ENCODE measurements at regions not wholly inside any gene's neighbourhood (a gene's known extent, or its start where the extent isn't known, plus 50 kb on each side); places are given as distances from the start of the nearest gene placed in this dataset.
A peak's percentile ranks its signal among the peaks of the same experiment; 100 is the strongest.

GRCh38 chr16:7037495-7037894 is 295.1 kb upstream of the RBFOX1 start:
- H3K4me3 ChIP-seq (ENCODE audit: low read depth, low read length), result no peak overlapping the region
- TF ChIP-seq, protein P1, sequence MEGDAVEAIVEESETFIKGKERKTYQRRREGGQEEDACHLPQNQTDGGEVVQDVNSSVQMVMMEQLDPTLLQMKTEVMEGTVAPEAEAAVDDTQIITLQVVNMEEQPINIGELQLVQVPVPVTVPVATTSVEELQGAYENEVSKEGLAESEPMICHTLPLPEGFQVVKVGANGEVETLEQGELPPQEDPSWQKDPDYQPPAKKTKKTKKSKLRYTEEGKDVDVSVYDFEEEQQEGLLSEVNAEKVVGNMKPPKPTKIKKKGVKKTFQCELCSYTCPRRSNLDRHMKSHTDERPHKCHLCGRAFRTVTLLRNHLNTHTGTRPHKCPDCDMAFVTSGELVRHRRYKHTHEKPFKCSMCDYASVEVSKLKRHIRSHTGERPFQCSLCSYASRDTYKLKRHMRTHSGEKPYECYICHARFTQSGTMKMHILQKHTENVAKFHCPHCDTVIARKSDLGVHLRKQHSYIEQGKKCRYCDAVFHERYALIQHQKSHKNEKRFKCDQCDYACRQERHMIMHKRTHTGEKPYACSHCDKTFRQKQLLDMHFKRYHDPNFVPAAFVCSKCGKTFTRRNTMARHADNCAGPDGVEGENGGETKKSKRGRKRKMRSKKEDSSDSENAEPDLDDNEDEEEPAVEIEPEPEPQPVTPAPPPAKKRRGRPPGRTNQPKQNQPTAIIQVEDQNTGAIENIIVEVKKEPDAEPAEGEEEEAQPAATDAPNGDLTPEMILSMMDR (IDR thresholded peaks at IDR 0.05; ENCODE audit: low read depth, low read length), result no peak
- TF ChIP-seq, protein P2, sequence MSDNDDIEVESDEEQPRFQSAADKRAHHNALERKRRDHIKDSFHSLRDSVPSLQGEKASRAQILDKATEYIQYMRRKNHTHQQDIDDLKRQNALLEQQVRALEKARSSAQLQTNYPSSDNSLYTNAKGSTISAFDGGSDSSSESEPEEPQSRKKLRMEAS (IDR thresholded peaks at IDR 0.05; ENCODE audit: low read depth, low read length), result no peak
- TF ChIP-seq POLR2A (IDR thresholded peaks at IDR 0.05; ENCODE audit: extremely low read depth, insufficient read length), result no peak
- no peak for TF ChIP-seq MYC (IDR thresholded peaks at IDR 0.05; ENCODE audit: low read depth, low read length)
- no peak for DNase-seq (ENCODE audit: low read depth)

- no peak overlapping the region for H3K4me3 ChIP-seq (ENCODE audit: low read depth, low read length)
- TF ChIP-seq, protein P1 (IDR thresholded peaks at IDR 0.05; ENCODE audit: low read depth, low read length), result no peak
- TF ChIP-seq MYC (IDR thresholded peaks at IDR 0.05; ENCODE audit: low read depth, low read length) (no peak), POLR2A (IDR thresholded peaks at IDR 0.05; ENCODE audit: extremely low read depth, insufficient read length) (no peak)
- TF ChIP-seq, protein P2 (IDR thresholded peaks at IDR 0.05; ENCODE audit: low read depth, low read length), result no peak
- no peak for DNase-seq (ENCODE audit: low read depth)
These were observed 301.6 kb upstream of the RBFOX1 start for GRCh38 chr16:7031031-7031430.

DNA sequence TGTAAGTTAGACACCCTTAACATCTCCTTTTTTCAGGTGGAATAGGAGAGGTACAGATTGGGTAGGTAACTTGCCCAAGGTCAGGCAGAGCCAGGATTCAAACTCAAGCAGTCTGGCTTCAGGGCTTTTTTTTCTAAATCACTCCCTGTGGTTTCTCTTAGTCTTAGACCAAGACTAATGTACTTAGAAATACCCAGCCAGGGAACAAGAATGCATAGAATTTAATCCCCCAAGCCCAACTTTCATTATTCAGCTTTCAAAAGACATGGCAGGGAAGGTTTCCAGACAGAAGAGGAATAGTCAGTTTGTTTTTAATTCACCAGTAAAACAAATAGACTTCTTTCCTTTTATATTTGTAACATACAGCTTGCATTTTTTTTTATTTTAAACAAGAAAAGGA is 305.2 kb upstream of the RBFOX1 start:
- no peak for DNase-seq (ENCODE audit: low read depth)

GRCh38 chr16:7026639-7027038 is 306.0 kb upstream of the RBFOX1 start:
- DNase-seq (ENCODE audit: low read depth), result no peak
- H3K4me3 ChIP-seq (ENCODE audit: low read depth, low read length), result no peak overlapping the region
- TF ChIP-seq, protein P2 (IDR thresholded peaks at IDR 0.05; ENCODE audit: low read depth, low read length), result no peak
- TF ChIP-seq, protein P1 (IDR thresholded peaks at IDR 0.05; ENCODE audit: low read depth, low read length), result no peak
- TF ChIP-seq POLR2A (IDR thresholded peaks at IDR 0.05; ENCODE audit: extremely low read depth, insufficient read length), result no peak

More for the DNA sequence above, 305.2 kb upstream of the RBFOX1 start:
- TF ChIP-seq, protein P1 (IDR thresholded peaks at IDR 0.05; ENCODE audit: low read depth, low read length), result no peak
- TF ChIP-seq, protein P2 (IDR thresholded peaks at IDR 0.05; ENCODE audit: low read depth, low read length), result no peak
- TF ChIP-seq MYC (IDR thresholded peaks at IDR 0.05; ENCODE audit: low read depth, low read length), result no peak
- no peak for TF ChIP-seq POLR2A (IDR thresholded peaks at IDR 0.05; ENCODE audit: extremely low read depth, insufficient read length)
- H3K4me3 ChIP-seq (ENCODE audit: low read depth, low read length), result no peak overlapping the region

- TF ChIP-seq, protein P2 (IDR thresholded peaks at IDR 0.05; ENCODE audit: low read depth, low read length), result no peak
- no peak for TF ChIP-seq POLR2A (IDR thresholded peaks at IDR 0.05; ENCODE audit: extremely low read depth, insufficient read length)
- no peak for TF ChIP-seq MYC (IDR thresholded peaks at IDR 0.05; ENCODE audit: low read depth, low read length)
- TF ChIP-seq, protein P1 (IDR thresholded peaks at IDR 0.05; ENCODE audit: low read depth, low read length), result peak; percentile 51
- peak; percentile 65 for DNase-seq (ENCODE audit: low read depth)
- no peak overlapping the region for H3K4me3 ChIP-seq (ENCODE audit: low read depth, low read length)
These were observed 306.9 kb upstream of the RBFOX1 start for GRCh38 chr16:7025616-7026190.
